Effector memory CD8-positive, alpha-beta T cell (primary cell): ENCODE measurements at regions not wholly inside any gene's neighbourhood (a gene's known extent, or its start where the extent isn't known, plus 50 kb on each side); places are given as distances from the start of the nearest gene placed in this dataset.

Source experiments
- ATAC-seq: fragments of 150-1000 bp; cut with Tn5 transposase; replicated peaks from 2 replicates; pipeline ENCODE4 v1.10.0; 2021; ENCODE audit warnings: mild to moderate bottlenecking, moderate library complexity
- DNase-seq, 3 experiments: peaks; one replicate each; pipeline ENCODE4 v3.0.0; 2021
- H3K27ac Mint-ChIP-seq, 2 donors: one replicate each; pipeline ENCODE4 v1.8.0; 2022; ENCODE audit warnings: mild to moderate bottlenecking in 2 of 2, mixed read lengths in 2 of 2, moderate library complexity in 2 of 2
- H3K27me3 Mint-ChIP-seq, 2 donors: one replicate each; pipeline ENCODE4 v1.8.0; 2022; ENCODE audit warnings: mixed read lengths in 2 of 2
- H3K36me3 Mint-ChIP-seq: one replicate; pipeline ENCODE4 v1.8.0; 2022; ENCODE audit warnings: mild to moderate bottlenecking, moderate library complexity, mixed read lengths; ENCODE audit not compliant: insufficient read depth
- H3K4me1 Mint-ChIP-seq, 2 donors: one replicate each; pipeline ENCODE4 v1.8.0; 2022; ENCODE audit warnings: low read depth in 2 of 2, mixed read lengths in 2 of 2
- H3K4me3 Mint-ChIP-seq, 2 donors: one replicate each; pipeline ENCODE4 v1.8.0; 2022; ENCODE audit warnings: mild to moderate bottlenecking in 2 of 2, mixed read lengths in 2 of 2, moderate library complexity in 2 of 2
- H3K9me3 Mint-ChIP-seq, 2 donors: one replicate each; pipeline ENCODE4 v1.8.0; 2022; ENCODE audit warnings: mixed read lengths in 2 of 2

DNA sequence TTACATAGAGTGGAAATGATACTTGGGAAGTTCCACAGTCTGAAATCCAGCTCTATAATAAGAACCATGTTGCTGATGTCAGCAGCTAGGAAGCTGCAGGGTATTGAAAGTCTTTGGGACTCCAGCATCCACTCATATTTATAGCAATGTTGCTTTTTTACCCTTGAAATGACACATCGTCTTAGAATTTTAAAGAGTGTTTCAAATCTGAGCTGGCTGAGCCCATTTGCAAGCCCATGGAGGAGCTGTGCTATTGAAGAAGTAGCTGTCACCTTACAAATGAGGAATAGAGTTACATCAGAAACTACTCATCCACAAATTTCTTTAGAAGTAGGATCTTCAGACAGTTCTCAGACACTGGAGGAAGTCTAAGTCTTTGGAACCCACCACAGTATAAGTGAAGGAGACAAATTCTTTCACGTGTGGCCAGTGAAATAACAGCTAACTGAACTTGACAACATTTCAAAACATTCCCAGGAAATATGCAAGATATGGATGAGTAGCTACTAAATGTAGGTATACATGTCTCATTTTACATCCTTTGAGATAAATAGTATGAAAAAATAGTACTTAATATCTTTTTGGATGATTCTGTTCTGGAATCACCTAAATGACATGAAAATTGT lies 203.6 kb downstream of the ZNF365 start:
- ATAC-seq (no peak), DNase-seq (no peak)
- no peak overlapping the region for H3K27ac Mint-ChIP-seq
- H3K9me3 Mint-ChIP-seq = no peaks in the 10 kb centered on the region
- no peaks in the 10 kb centered on the region for H3K4me1 Mint-ChIP-seq
- peaks cover 10 to 12% of the 10 kb centered on the region in 2 donors for H3K27me3 Mint-ChIP-seq
- no peaks in the 10 kb centered on the region for H3K36me3 Mint-ChIP-seq
- H3K4me3 Mint-ChIP-seq = no peak overlapping the region

DNA sequence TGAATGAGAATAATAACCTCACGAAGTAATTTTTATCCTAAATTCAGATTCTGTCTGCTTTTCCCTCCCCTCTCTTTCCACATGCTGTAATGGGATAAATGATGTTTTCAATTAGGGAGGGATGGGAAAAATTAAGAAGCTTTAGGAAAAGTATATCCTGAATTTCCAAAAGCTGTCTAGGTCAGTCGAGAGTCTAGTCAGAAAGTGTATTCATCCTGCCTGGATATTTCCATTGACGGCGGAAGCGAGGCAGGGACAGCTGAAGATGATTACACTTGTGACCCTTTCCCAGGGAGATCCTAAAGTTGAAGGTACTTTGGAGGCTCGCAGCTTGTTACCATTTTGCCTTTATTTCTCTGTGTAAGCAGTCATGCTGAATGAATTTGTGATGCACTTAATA lies 204.1 kb downstream of the ZNF365 start:
- no peak overlapping the region for H3K27ac Mint-ChIP-seq
- no peaks in the 10 kb centered on the region for H3K9me3 Mint-ChIP-seq
- H3K36me3 Mint-ChIP-seq = no peaks in the 10 kb centered on the region
- H3K4me1 Mint-ChIP-seq = no peaks in the 10 kb centered on the region
- no peak for ATAC-seq
- DNase-seq = no peak
- no peak overlapping the region for H3K4me3 Mint-ChIP-seq
- peaks cover 9 to 10% of the 10 kb centered on the region in 2 donors for H3K27me3 Mint-ChIP-seq

DNA sequence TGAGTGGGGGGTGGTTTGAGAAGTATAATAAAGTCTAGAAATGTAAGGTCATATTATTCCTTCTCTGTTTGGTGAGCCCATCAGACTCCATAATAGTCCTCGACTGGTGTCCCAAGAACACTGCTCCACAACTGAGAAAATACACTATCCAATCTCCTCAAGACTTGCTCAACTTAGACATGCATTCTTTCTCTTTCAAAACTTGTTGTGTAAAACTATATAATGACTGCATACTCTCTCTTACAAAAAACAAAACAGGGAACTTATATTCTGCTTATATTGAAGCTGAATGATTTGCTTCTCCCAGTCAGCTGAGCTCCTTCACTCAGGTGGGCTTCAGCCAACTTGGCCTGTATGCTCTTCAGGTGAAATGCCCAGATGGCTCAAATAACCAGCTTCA lies 204.7 kb downstream of the ZNF365 start:
- no peak overlapping the region for H3K27ac Mint-ChIP-seq
- H3K36me3 Mint-ChIP-seq = no peaks in the 10 kb centered on the region
- no peaks in the 10 kb centered on the region for H3K4me1 Mint-ChIP-seq
- no peak overlapping the region for H3K4me3 Mint-ChIP-seq
- ATAC-seq = no peak
- H3K9me3 Mint-ChIP-seq = no peaks in the 10 kb centered on the region
- peaks cover 10 to 12% of the 10 kb centered on the region in 2 donors for H3K27me3 Mint-ChIP-seq
- no peak for DNase-seq

DNA sequence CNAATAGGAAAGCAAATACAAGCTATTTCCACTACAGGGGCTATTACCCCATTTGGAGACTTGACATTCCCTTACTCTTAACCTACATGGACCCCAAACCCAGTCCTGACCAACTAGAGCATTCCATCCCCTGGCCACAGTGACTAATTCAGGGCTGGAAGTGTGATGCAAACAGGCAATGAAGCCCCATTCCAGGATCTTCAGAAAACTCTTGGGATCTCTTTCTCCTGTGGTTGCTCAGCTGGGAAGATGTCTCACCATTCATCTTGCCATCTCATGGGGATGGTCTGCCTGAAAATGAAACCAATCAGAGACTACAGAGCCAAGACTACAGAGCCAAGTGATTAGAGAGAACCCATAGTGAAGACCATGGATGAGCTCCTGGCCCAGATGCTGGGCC lies 206.2 kb downstream of the ZNF365 start:
- peaks cover 12 to 17% of the 10 kb centered on the region in 2 donors for H3K27me3 Mint-ChIP-seq
- no peaks in the 10 kb centered on the region for H3K4me1 Mint-ChIP-seq
- no peaks in the 10 kb centered on the region for H3K36me3 Mint-ChIP-seq
- H3K4me3 Mint-ChIP-seq = no peak overlapping the region
- H3K27ac Mint-ChIP-seq = no peak overlapping the region
- DNase-seq (no peak), ATAC-seq (no peak)
- no peaks in the 10 kb centered on the region for H3K9me3 Mint-ChIP-seq

DNA sequence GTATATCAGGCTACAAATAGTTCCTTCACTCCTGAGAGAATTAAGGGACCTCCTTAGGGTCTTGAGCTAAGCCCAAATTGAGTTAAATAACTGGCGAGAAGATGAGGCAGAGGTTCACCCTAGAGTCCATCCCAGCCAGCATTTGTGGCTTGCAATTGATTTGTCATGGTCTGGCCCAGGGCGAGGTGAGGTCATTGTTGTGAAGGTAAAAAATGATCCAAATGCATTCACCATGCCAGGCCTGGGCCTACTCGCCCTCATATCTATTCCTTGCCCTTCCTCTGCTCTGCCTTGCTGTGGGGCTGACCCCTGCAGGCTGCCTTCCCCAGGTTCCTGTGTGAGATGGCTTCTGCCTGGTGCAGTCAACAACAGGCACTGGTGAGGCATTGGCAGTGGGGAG lies 207.2 kb downstream of the ZNF365 start:
- Mint-ChIP-seq H3K27me3 (peaks cover 11 to 17% of the 10 kb centered on the region in 2 donors), H3K36me3 (no peaks in the 10 kb centered on the region), H3K4me1 (no peaks in the 10 kb centered on the region), H3K4me3 (no peak overlapping the region), H3K27ac (no peak overlapping the region), H3K9me3 (no peaks in the 10 kb centered on the region)
- ATAC-seq = no peak
- no peak for DNase-seq

DNA sequence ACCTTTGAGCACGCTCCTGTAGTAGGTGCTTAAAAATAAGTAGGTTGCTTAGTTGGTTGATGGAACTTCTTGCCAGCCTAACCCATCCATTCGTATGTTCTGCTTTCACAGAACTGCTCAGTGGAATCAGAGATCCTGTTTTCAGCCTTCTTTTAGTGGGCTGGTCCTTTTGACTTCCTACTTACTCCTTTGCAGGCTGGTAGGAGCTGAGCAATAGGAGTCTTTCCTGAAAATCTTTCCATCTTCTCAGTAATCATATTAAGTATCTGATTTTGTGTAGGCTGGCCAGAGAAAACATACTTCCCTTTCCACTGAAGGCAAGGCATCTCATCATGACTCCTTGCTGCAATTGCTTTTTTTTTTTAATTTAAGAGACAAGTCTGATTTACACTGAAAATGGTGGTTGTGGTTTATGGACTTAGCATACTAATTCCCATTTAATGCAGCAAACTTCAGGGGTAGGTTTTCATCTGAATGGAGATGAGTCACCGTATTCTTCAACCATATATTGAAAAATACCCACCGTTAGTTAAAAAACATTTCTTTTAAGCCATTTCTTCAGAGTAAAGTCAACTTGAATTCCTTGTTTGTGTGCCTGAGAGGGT lies 208.0 kb downstream of the ZNF365 start:
- Mint-ChIP-seq H3K36me3 (no peaks in the 10 kb centered on the region), H3K4me3 (no peak overlapping the region), H3K9me3 (no peaks in the 10 kb centered on the region), H3K27me3 (peaks cover 11 to 17% of the 10 kb centered on the region in 2 donors), H3K27ac (no peak overlapping the region), H3K4me1 (no peaks in the 10 kb centered on the region)
- DNase-seq (no peak), ATAC-seq (no peak)

DNA sequence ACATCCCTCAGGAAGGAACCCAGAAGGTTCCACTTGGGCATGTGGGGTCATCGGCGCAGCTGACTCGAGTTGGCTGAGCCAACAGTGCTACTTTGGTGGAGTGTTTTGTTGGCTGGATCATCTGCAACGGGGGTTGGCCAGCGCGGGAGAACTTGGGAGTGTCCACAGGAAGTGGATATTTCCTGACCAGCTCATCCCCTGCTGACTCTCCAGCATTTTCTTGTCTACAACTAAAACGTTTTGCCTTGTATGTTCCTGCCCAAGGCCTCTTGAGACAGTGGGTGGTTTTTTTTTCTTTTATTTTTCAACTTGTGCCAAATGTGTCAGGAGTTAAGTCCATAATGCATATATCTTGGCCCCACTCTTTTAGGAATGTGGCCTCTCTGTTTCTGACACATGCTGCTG lies 208.6 kb downstream of the ZNF365 start:
- H3K9me3 Mint-ChIP-seq = no peaks in the 10 kb centered on the region
- H3K27me3 Mint-ChIP-seq = peaks cover 11 to 17% of the 10 kb centered on the region in 2 donors
- no peaks in the 10 kb centered on the region for H3K4me1 Mint-ChIP-seq
- DNase-seq (no peak), ATAC-seq (no peak)
- no peak overlapping the region for H3K27ac Mint-ChIP-seq
- no peak overlapping the region for H3K4me3 Mint-ChIP-seq
- no peaks in the 10 kb centered on the region for H3K36me3 Mint-ChIP-seq

DNA sequence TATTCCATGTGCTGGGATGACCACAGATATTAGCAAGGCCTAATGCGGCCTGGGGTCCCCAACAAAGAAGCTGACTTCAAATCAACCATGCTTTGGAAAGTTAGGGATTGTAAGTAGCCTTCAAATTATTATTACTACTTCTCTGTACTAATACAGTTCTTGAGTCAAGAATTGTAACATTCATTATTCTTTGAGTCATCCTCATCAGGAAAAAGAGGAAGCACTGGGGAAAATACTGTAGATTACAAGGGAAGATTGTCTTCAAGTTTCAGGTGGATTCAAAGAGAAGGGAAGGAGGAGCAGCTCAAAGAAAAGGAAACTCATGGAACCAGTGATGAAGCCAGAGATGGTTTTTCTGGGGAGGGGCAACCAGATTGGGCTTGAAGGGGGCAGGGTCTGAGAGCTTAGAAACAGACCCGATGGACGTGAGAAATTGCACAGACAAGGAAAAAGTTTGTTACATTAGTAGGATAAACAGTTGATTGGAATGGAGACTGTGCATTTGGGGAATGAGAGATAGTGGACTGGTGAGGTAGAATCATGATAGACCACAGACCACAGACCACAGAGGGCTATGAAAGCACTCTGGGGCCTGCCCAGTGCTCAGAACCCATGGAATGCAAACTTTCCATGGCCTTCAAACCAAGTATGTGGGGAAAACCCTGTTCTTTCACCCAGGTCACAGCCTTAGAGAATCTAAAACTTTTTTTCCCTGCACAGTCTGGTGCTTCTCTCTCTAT lies 209.9 kb downstream of the ZNF365 start:
- H3K9me3 Mint-ChIP-seq = no peaks in the 10 kb centered on the region
- no peak overlapping the region for H3K27ac Mint-ChIP-seq
- no peak overlapping the region for H3K4me3 Mint-ChIP-seq
- peaks cover 11 to 18% of the 10 kb centered on the region in 2 donors for H3K27me3 Mint-ChIP-seq
- DNase-seq (no peak), ATAC-seq (no peak)
- no peaks in the 10 kb centered on the region for H3K36me3 Mint-ChIP-seq
- H3K4me1 Mint-ChIP-seq = no peaks in the 10 kb centered on the region

DNA sequence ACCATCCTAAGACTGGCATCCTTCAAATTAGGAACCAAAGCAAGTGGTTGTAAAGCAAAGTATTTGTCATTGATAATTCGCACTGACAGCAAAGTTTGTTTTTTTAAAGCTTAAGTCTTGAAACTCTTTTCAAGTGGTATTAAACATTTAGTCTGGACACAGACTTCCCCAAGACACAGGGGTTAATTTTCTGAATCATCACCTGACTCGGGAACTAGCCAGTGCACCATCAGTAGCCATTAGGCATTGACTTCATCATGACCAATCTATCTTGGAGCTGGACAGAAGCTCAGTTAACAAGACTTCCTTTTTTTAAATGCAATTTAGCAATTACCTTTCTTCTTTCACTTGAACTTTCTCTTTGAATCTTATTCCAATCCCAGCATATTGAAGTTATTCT lies 210.6 kb downstream of the ZNF365 start:
- Mint-ChIP-seq H3K4me1 (no peaks in the 10 kb centered on the region), H3K36me3 (no peaks in the 10 kb centered on the region), H3K27ac (no peak overlapping the region), H3K27me3 (peaks cover 11 to 24% of the 10 kb centered on the region in 2 donors), H3K9me3 (no peaks in the 10 kb centered on the region), H3K4me3 (no peak overlapping the region)
- ATAC-seq (no peak), DNase-seq (no peak)

DNA sequence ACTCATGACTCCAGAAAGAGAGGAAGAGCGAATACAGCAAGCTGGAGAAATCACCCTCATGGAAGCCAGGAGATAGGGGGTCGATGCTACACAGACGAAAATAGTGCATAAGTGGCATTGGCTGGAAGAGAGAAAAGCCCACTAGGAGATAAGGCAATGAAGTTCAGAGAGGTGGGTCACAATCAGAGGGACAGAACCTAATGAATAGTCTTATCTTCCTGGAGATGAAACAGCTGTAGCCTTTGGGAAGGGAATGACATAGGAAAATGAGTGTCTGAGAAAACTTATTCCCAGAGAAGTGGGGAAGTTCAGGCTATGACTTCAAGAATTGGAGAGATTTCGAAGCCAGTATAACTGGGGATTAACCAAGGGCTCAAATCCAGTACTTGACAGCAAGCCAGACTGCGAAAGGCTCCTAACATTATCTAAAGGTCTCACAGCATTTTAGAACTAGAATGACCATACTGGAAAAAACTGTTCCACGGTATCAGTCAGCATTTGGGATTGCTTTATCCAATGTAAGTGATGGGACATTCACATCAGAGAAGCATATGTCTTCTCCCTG lies 211.1 kb downstream of the ZNF365 start:
- Mint-ChIP-seq H3K27ac (no peak overlapping the region), H3K9me3 (no peaks in the 10 kb centered on the region)

DNA sequence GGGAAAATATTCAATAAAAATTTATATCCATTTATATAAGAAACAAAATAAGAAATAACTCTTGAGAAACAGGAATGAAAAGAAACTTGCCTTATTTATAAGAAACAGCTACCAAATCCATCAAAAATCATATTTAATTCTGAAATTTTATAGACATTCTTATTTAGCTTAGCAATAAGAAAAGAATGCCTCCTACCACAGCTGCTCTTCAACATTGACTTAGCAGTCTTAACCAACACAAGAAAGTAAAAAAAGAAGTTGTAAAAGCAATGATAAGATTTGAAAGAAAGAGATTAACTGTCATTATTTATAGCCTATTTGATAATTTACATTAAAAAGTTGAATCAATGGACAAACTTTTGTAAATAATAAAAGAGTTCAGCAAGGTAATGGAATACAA lies 212.8 kb downstream of the ZNF365 start:
- Mint-ChIP-seq H3K4me1 (no peaks in the 10 kb centered on the region), H3K36me3 (no peaks in the 10 kb centered on the region), H3K27ac (no peak overlapping the region), H3K4me3 (no peak overlapping the region), H3K9me3 (no peaks in the 10 kb centered on the region), H3K27me3 (peaks cover 6 to 17% of the 10 kb centered on the region in 2 donors)
- DNase-seq = no peak
- no peak for ATAC-seq

More for the DNA sequence above, 211.1 kb downstream of the ZNF365 start:
- H3K27me3 Mint-ChIP-seq = peaks cover 11 to 24% of the 10 kb centered on the region in 2 donors
- no peak overlapping the region for H3K4me3 Mint-ChIP-seq
- no peak for ATAC-seq
- DNase-seq = no peak
- H3K4me1 Mint-ChIP-seq = no peaks in the 10 kb centered on the region
- H3K36me3 Mint-ChIP-seq = no peaks in the 10 kb centered on the region

DNA sequence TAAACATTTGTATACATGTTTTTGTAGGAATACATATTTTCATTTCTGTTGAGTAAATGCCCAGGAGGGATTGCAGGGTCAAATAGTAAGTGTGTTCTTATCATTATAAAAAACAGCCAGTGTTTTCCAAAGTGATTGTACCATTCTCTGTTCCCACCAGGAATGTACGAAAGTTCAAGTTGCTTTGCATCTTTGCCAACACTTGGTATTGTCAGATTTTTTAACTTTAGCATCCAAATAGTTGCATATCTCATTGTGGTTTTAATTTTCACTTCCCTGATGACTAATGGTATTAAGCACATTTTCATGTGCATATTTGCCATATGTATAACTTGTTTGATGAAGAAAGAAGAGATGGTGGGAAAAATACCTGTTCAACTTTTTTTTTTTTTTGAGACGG lies 213.9 kb downstream of the ZNF365 start:
- ATAC-seq = no peak

DNA sequence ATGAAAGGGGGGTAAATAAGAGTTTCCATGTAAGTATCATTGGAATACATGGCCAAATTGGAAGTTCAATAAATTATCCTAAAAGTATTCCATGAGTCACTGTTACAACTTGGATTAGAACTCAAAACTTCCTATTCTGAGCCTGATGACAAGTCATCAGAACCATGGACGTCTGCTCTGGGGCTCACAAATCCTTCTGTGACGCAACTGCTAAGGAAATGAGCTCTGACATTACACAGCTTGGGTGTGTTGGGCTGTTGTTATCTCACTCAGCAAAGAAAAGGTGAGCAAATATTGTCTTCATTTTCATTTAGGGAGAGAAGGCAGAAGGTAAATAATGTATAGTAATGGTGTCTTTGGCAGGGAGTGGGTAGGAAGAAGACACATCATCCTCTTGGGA lies 214.8 kb upstream of the ADO start:
- no peak overlapping the region for H3K27ac Mint-ChIP-seq
- no peak overlapping the region for H3K4me3 Mint-ChIP-seq
- DNase-seq = no peak
- H3K9me3 Mint-ChIP-seq = no peaks in the 10 kb centered on the region
- ATAC-seq = no peak
- H3K36me3 Mint-ChIP-seq = no peaks in the 10 kb centered on the region
- peaks cover 0 to 4% of the 10 kb centered on the region in 2 donors for H3K4me1 Mint-ChIP-seq
- peaks cover 6 to 7% of the 10 kb centered on the region in 2 donors for H3K27me3 Mint-ChIP-seq

More for the DNA sequence above, 213.9 kb downstream of the ZNF365 start:
- H3K9me3 Mint-ChIP-seq = no peaks in the 10 kb centered on the region
- no peak overlapping the region for H3K27ac Mint-ChIP-seq
- H3K4me1 Mint-ChIP-seq = no peaks in the 10 kb centered on the region
- peaks cover 6 to 16% of the 10 kb centered on the region in 2 donors for H3K27me3 Mint-ChIP-seq
- no peaks in the 10 kb centered on the region for H3K36me3 Mint-ChIP-seq
- no peak for DNase-seq
- no peak overlapping the region for H3K4me3 Mint-ChIP-seq

DNA sequence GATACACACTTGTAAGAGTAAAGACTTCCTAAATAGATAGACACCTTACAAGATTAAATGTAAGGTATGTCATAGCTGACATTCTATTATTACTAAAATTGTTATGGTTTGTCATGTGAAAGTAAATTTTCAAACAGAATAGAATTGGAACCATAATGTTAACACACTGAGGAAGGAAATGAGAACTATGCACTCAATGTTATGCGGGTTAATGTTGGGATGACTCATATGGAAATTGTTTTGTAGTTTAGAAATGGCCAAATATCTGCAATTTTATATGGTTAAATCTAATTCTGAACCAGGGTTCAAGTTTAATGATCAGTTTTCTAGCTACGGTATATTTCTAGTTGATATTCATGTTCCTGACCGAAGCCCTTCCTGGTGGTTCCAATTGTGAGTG lies 214.2 kb upstream of the ADO start:
- H3K9me3 Mint-ChIP-seq = no peaks in the 10 kb centered on the region
- H3K4me1 Mint-ChIP-seq = peaks cover 0 to 4% of the 10 kb centered on the region in 2 donors
- H3K27ac Mint-ChIP-seq = no peak overlapping the region
- peaks cover 0 to 7% of the 10 kb centered on the region in 2 donors for H3K27me3 Mint-ChIP-seq
- DNase-seq = no peak
- H3K36me3 Mint-ChIP-seq = no peaks in the 10 kb centered on the region
- H3K4me3 Mint-ChIP-seq = no peak overlapping the region
- ATAC-seq = no peak
